GM21515 (cell line): ENCODE measurements at regions not wholly inside any gene's neighbourhood (a gene's known extent, or its start where the extent isn't known, plus 50 kb on each side); places are given as distances from the start of the nearest gene placed in this dataset.

ENCODE experiments used
- ATAC-seq: cut with Tn5 transposase; IDR thresholded peaks from one replicate; pipeline ENCODE4 v1.9.1; 2021; ENCODE audit not compliant: unreplicated experiment

GRCh38 chr21:20570824-20571232 is 427.4 kb upstream of the NCAM2 start:
- no peak for ATAC-seq

- ATAC-seq: no peak
These were observed 425.6 kb upstream of the NCAM2 start for GRCh38 chr21:20572582-20572981.

GRCh38 chr21:20581361-20581760 is 416.8 kb upstream of the NCAM2 start:
- ATAC-seq: no peak

GRCh38 chr21:20591284-20591683 is 406.9 kb upstream of the NCAM2 start:
- ATAC-seq: no peak

- no peak for ATAC-seq
These were observed 405.7 kb upstream of the NCAM2 start for GRCh38 chr21:20592463-20592862.

- ATAC-seq: no peak
These were observed 395.0 kb upstream of the NCAM2 start for GRCh38 chr21:20603236-20603635.

GRCh38 chr21:20611008-20611407 is 387.2 kb upstream of the NCAM2 start:
- no peak for ATAC-seq

- ATAC-seq: no peak
These were observed 384.6 kb upstream of the NCAM2 start for GRCh38 chr21:20613654-20614053.

- no peak for ATAC-seq
These were observed 381.1 kb upstream of the NCAM2 start for GRCh38 chr21:20617130-20617529.

- ATAC-seq: no peak
These were observed 379.3 kb upstream of the NCAM2 start for GRCh38 chr21:20618878-20619277.

- ATAC-seq: no peak
These were observed 370.6 kb upstream of the NCAM2 start for GRCh38 chr21:20627594-20627993.

- no peak for ATAC-seq
These were observed 366.6 kb upstream of the NCAM2 start for GRCh38 chr21:20631633-20632032.

- no peak for ATAC-seq
These were observed 359.2 kb upstream of the NCAM2 start for GRCh38 chr21:20639026-20639425.

- ATAC-seq: no peak
These were observed 357.0 kb upstream of the NCAM2 start for GRCh38 chr21:20641241-20641640.

GRCh38 chr21:20642681-20643080 is 355.5 kb upstream of the NCAM2 start:
- ATAC-seq: no peak

- no peak for ATAC-seq
These were observed 353.7 kb upstream of the NCAM2 start for GRCh38 chr21:20644552-20644951.

GRCh38 chr21:20645344-20645743 is 352.9 kb upstream of the NCAM2 start:
- ATAC-seq: no peak

- ATAC-seq: no peak
These were observed 351.6 kb upstream of the NCAM2 start for GRCh38 chr21:20646431-20647165.

GRCh38 chr21:20647607-20648006 is 350.6 kb upstream of the NCAM2 start:
- ATAC-seq: no peak

GRCh38 chr21:20649231-20649630 is 349.0 kb upstream of the NCAM2 start:
- no peak for ATAC-seq

GRCh38 chr21:20652846-20653245 is 345.4 kb upstream of the NCAM2 start:
- ATAC-seq: no peak

- ATAC-seq: no peak
These were observed 337.0 kb upstream of the NCAM2 start for GRCh38 chr21:20661246-20661645.

- ATAC-seq: no peak
These were observed 336.3 kb upstream of the NCAM2 start for GRCh38 chr21:20661745-20662422.
